GM19455 (cell line): ENCODE measurements at regions not wholly inside any gene's neighbourhood (a gene's known extent, or its start where the extent isn't known, plus 50 kb on each side); places are given as distances from the start of the nearest gene placed in this dataset.
"Not testable (repeated sequence)": the region's sequence is repeated elsewhere in the genome, so short reads cannot be mapped to it uniquely, and the experiment has no call there.

Experiments
- ATAC-seq: cut with Tn5 transposase; IDR thresholded peaks from one replicate; pipeline ENCODE4 v1.9.1; 2021; ENCODE audit not compliant: unreplicated experiment

- no peak for ATAC-seq
Observed at GRCh38 chr12:69171881-69172280, 67.5 kb upstream of the CPSF6 start.

GRCh38 chr12:69172491-69172890, 66.9 kb upstream of the CPSF6 start:
- no peak for ATAC-seq

- ATAC-seq = no peak
Observed at GRCh38 chr12:69173368-69173767, 66.0 kb upstream of the CPSF6 start.

GRCh38 chr12:69179786-69180185, 59.6 kb upstream of the CPSF6 start:
- no peak for ATAC-seq

GRCh38 chr12:69187572-69187971, 51.8 kb upstream of the CPSF6 start:
- not testable (repeated sequence) for ATAC-seq

GRCh38 chr12:69189378-69189978, 49.9 kb upstream of the CPSF6 start:
- ATAC-seq = no peak
